ENCODE measurements at regions not wholly inside any gene's neighbourhood (a gene's known extent, or its start where the extent isn't known, plus 50 kb on each side); places are given as distances from the start of the nearest gene placed in this dataset.
"Not testable (repeated sequence)": the region's sequence is repeated elsewhere in the genome, so short reads cannot be mapped to it uniquely, and the experiment has no call there.

- no peak for DNase-seq
Observed at GRCh38 chr21:17089091-17089491, 423.8 kb upstream of the CXADR start.

GRCh38 chr21:17101696-17102095 is 411.1 kb upstream of the CXADR start:
- DNase-seq = no peak

GRCh38 chr21:17105932-17106331 is 406.9 kb upstream of the CXADR start:
- DNase-seq = no peak

- DNase-seq = no peak
Observed at GRCh38 chr21:17114045-17114444, 398.8 kb upstream of the CXADR start.

- no peak for DNase-seq
Observed at GRCh38 chr21:17118638-17119384, 394.0 kb upstream of the CXADR start.

GRCh38 chr21:17119466-17120297 is 393.2 kb upstream of the CXADR start:
- DNase-seq = no peak

- not testable (repeated sequence) for DNase-seq
Observed at GRCh38 chr21:17127395-17127794, 385.4 kb upstream of the CXADR start.

GRCh38 chr21:17128132-17128531 is 384.7 kb upstream of the CXADR start:
- DNase-seq = no peak

GRCh38 chr21:17139159-17139558 is 373.7 kb upstream of the CXADR start:
- not testable (repeated sequence) for DNase-seq

GRCh38 chr21:17139696-17140095 is 373.1 kb upstream of the CXADR start:
- DNase-seq = no peak

GRCh38 chr21:17146426-17146825 is 366.4 kb upstream of the CXADR start:
- DNase-seq = no peak

GRCh38 chr21:17159697-17160096 is 353.1 kb upstream of the CXADR start:
- no peak for DNase-seq

- no peak for DNase-seq
Observed at GRCh38 chr21:17185674-17186073, 327.2 kb upstream of the CXADR start.

- DNase-seq = no peak
Observed at GRCh38 chr21:17189963-17190362, 322.9 kb upstream of the CXADR start.

GRCh38 chr21:17191346-17191993 is 321.4 kb upstream of the CXADR start:
- no peak for DNase-seq

- no peak for DNase-seq
Observed at GRCh38 chr21:17195351-17195750, 317.5 kb upstream of the CXADR start.

GRCh38 chr21:17195976-17196375 is 316.9 kb upstream of the CXADR start:
- peak; percentile 64 for DNase-seq

- no peak for DNase-seq
Observed at GRCh38 chr21:17196623-17197022, 316.2 kb upstream of the CXADR start.

GRCh38 chr21:17197996-17198395 is 314.8 kb upstream of the CXADR start:
- DNase-seq = no peak

- DNase-seq = no peak
Observed at GRCh38 chr21:17200250-17200649, 312.6 kb upstream of the CXADR start.

GRCh38 chr21:17201741-17202260 is 311.0 kb upstream of the CXADR start:
- no peak for DNase-seq

- DNase-seq = no peak
Observed at GRCh38 chr21:17214801-17215200, 298.0 kb upstream of the CXADR start.

- not testable (repeated sequence) for DNase-seq
Observed at GRCh38 chr21:17219050-17219449, 293.8 kb upstream of the CXADR start.
